ENCODE measurements at regions not wholly inside any gene's neighbourhood (a gene's known extent, or its start where the extent isn't known, plus 50 kb on each side); places are given as distances from the start of the nearest gene placed in this dataset.
A peak's percentile ranks its signal among the peaks of the same experiment; 100 is the strongest.

DNA sequence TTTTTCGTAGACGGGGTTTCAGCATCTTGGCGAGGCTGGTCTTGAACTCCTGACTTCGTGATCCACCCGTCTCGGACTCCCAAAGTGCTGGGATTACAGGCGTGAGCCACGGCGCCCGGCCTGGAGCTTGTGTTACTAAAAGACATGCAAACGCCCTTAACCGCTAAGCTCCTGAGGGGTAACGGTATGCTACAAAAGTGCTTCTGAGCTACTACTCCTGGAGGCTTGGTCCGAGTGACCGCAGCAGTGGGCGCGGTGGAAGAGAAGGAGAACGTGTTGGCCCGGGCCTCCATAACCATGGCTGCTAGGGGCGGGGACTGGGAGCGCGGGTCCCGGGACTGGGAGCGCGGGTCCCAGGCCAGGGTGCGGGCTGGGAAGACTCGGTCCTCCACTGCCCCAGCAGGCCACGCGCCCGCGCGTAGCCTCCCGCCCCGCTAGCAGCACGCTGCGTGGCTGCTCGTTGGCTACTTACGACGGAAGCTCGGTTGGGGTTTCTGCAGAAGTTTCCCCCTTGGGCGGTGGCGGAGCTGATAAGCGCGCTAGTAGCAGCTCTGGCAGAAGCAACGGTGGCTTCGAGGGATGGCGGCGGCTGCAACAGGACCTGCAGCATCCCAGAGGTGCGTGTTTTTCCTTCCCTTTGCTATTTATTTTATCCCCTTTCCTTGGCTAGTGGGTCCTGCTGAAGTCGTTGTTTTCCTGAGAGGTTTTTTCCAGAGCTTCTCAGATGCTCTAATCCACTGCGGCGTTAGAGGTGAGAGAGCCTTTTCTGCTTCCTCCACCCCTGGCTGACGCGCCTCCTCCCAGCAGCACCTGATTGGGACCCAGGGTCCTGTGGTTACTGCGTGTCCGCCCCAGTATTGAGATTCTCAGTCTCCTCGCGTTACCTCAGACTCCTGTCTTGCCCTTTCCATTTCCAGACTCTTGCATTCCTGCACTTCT lies 69.2 kb upstream of the CCDC180 start (continued):
- TF ChIP-seq, protein P1, sequence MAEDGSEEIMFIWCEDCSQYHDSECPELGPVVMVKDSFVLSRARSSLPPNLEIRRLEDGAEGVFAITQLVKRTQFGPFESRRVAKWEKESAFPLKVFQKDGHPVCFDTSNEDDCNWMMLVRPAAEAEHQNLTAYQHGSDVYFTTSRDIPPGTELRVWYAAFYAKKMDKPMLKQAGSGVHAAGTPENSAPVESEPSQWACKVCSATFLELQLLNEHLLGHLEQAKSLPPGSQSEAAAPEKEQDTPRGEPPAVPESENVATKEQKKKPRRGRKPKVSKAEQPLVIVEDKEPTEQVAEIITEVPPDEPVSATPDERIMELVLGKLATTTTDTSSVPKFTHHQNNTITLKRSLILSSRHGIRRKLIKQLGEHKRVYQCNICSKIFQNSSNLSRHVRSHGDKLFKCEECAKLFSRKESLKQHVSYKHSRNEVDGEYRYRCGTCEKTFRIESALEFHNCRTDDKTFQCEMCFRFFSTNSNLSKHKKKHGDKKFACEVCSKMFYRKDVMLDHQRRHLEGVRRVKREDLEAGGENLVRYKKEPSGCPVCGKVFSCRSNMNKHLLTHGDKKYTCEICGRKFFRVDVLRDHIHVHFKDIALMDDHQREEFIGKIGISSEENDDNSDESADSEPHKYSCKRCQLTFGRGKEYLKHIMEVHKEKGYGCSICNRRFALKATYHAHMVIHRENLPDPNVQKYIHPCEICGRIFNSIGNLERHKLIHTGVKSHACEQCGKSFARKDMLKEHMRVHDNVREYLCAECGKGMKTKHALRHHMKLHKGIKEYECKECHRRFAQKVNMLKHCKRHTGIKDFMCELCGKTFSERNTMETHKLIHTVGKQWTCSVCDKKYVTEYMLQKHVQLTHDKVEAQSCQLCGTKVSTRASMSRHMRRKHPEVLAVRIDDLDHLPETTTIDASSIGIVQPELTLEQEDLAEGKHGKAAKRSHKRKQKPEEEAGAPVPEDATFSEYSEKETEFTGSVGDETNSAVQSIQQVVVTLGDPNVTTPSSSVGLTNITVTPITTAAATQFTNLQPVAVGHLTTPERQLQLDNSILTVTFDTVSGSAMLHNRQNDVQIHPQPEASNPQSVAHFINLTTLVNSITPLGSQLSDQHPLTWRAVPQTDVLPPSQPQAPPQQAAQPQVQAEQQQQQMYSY (CRISPR knock-in tag; IDR thresholded peaks at IDR 0.05) = no peak
- TF ChIP-seq ZNF121 (CRISPR knock-in tag; IDR thresholded peaks at IDR 0.05) = no peak
- no peak for TF ChIP-seq ZNF671 (CRISPR knock-in tag; IDR thresholded peaks at IDR 0.05)
- TF ChIP-seq GTF2I (CRISPR knock-in tag; conservative IDR thresholded peaks at IDR 0.05) = no peak
- TF ChIP-seq, protein P2, sequence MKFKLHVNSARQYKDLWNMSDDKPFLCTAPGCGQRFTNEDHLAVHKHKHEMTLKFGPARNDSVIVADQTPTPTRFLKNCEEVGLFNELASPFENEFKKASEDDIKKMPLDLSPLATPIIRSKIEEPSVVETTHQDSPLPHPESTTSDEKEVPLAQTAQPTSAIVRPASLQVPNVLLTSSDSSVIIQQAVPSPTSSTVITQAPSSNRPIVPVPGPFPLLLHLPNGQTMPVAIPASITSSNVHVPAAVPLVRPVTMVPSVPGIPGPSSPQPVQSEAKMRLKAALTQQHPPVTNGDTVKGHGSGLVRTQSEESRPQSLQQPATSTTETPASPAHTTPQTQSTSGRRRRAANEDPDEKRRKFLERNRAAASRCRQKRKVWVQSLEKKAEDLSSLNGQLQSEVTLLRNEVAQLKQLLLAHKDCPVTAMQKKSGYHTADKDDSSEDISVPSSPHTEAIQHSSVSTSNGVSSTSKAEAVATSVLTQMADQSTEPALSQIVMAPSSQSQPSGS (CRISPR knock-in tag; IDR thresholded peaks at IDR 0.05; ENCODE audit: borderline replicate concordance, low read depth) = no peak
- TF ChIP-seq, protein P3, sequence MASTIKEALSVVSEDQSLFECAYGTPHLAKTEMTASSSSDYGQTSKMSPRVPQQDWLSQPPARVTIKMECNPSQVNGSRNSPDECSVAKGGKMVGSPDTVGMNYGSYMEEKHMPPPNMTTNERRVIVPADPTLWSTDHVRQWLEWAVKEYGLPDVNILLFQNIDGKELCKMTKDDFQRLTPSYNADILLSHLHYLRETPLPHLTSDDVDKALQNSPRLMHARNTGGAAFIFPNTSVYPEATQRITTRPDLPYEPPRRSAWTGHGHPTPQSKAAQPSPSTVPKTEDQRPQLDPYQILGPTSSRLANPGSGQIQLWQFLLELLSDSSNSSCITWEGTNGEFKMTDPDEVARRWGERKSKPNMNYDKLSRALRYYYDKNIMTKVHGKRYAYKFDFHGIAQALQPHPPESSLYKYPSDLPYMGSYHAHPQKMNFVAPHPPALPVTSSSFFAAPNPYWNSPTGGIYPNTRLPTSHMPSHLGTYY (CRISPR knock-in tag; IDR thresholded peaks at IDR 0.05) = no peak
- no peak for TF ChIP-seq NR1H2 (CRISPR knock-in tag; IDR thresholded peaks at IDR 0.05)
- TF ChIP-seq, protein P4, sequence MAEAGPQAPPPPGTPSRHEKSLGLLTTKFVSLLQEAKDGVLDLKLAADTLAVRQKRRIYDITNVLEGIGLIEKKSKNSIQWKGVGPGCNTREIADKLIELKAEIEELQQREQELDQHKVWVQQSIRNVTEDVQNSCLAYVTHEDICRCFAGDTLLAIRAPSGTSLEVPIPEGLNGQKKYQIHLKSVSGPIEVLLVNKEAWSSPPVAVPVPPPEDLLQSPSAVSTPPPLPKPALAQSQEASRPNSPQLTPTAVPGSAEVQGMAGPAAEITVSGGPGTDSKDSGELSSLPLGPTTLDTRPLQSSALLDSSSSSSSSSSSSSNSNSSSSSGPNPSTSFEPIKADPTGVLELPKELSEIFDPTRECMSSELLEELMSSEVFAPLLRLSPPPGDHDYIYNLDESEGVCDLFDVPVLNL (CRISPR knock-in tag; IDR thresholded peaks at IDR 0.05; ENCODE audit: borderline replicate concordance, low read depth) = peak; percentile 83
- TF ChIP-seq KAT7 (CRISPR knock-in tag; IDR thresholded peaks at IDR 0.05; ENCODE audit: borderline replicate concordance) = peak; percentile 78; the same call in 1 of the 2 replicates
- no peak; the same call in 1 of the 2 replicates for TF ChIP-seq ZBTB21 (CRISPR knock-in tag; IDR thresholded peaks at IDR 0.05; ENCODE audit: borderline replicate concordance)
- 0 out of 2 replicates have a peak, but pooled peaks have one; percentile 71 for TF ChIP-seq RELA (CRISPR knock-in tag; IDR thresholded peaks at IDR 0.05; ENCODE audit: borderline replicate concordance)
- TF ChIP-seq NFATC4 (CRISPR knock-in tag; IDR thresholded peaks at IDR 0.05) = no peak
- TF ChIP-seq SMAD3 (CRISPR knock-in tag; IDR thresholded peaks at IDR 0.05; ENCODE audit: borderline replicate concordance) = no peak
- peak; percentile 77 for TF ChIP-seq SP1 (CRISPR knock-in tag; conservative IDR thresholded peaks at IDR 0.05)
- TF ChIP-seq, protein P5, sequence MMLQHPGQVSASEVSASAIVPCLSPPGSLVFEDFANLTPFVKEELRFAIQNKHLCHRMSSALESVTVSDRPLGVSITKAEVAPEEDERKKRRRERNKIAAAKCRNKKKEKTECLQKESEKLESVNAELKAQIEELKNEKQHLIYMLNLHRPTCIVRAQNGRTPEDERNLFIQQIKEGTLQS (CRISPR knock-in tag; conservative IDR thresholded peaks at IDR 0.05) = no peak
- TF ChIP-seq, protein P6, sequence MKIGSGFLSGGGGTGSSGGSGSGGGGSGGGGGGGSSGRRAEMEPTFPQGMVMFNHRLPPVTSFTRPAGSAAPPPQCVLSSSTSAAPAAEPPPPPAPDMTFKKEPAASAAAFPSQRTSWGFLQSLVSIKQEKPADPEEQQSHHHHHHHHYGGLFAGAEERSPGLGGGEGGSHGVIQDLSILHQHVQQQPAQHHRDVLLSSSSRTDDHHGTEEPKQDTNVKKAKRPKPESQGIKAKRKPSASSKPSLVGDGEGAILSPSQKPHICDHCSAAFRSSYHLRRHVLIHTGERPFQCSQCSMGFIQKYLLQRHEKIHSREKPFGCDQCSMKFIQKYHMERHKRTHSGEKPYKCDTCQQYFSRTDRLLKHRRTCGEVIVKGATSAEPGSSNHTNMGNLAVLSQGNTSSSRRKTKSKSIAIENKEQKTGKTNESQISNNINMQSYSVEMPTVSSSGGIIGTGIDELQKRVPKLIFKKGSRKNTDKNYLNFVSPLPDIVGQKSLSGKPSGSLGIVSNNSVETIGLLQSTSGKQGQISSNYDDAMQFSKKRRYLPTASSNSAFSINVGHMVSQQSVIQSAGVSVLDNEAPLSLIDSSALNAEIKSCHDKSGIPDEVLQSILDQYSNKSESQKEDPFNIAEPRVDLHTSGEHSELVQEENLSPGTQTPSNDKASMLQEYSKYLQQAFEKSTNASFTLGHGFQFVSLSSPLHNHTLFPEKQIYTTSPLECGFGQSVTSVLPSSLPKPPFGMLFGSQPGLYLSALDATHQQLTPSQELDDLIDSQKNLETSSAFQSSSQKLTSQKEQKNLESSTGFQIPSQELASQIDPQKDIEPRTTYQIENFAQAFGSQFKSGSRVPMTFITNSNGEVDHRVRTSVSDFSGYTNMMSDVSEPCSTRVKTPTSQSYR (CRISPR knock-in tag; IDR thresholded peaks at IDR 0.05) = peak; percentile 39; the same call in 1 of the 2 replicates
- TF ChIP-seq, protein P7, sequence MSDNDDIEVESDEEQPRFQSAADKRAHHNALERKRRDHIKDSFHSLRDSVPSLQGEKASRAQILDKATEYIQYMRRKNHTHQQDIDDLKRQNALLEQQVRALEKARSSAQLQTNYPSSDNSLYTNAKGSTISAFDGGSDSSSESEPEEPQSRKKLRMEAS (CRISPR knock-in tag; IDR thresholded peaks at IDR 0.05) = peak; percentile 95
- TF ChIP-seq, protein P8, sequence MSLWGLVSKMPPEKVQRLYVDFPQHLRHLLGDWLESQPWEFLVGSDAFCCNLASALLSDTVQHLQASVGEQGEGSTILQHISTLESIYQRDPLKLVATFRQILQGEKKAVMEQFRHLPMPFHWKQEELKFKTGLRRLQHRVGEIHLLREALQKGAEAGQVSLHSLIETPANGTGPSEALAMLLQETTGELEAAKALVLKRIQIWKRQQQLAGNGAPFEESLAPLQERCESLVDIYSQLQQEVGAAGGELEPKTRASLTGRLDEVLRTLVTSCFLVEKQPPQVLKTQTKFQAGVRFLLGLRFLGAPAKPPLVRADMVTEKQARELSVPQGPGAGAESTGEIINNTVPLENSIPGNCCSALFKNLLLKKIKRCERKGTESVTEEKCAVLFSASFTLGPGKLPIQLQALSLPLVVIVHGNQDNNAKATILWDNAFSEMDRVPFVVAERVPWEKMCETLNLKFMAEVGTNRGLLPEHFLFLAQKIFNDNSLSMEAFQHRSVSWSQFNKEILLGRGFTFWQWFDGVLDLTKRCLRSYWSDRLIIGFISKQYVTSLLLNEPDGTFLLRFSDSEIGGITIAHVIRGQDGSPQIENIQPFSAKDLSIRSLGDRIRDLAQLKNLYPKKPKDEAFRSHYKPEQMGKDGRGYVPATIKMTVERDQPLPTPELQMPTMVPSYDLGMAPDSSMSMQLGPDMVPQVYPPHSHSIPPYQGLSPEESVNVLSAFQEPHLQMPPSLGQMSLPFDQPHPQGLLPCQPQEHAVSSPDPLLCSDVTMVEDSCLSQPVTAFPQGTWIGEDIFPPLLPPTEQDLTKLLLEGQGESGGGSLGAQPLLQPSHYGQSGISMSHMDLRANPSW (CRISPR knock-in tag; conservative IDR thresholded peaks at IDR 0.05; ENCODE audit: low read depth) = no peak
- TF ChIP-seq SMAD4 (CRISPR knock-in tag; IDR thresholded peaks at IDR 0.05) = peak; percentile 67; the same call in 1 of the 2 replicates
- TF ChIP-seq, protein P9, sequence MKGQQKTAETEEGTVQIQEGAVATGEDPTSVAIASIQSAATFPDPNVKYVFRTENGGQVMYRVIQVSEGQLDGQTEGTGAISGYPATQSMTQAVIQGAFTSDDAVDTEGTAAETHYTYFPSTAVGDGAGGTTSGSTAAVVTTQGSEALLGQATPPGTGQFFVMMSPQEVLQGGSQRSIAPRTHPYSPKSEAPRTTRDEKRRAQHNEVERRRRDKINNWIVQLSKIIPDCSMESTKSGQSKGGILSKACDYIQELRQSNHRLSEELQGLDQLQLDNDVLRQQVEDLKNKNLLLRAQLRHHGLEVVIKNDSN (CRISPR knock-in tag; IDR thresholded peaks at IDR 0.05) = peak; percentile 56; the same call in 1 of the 2 replicates

Measured in WTC11 (cell line).